GM18519 (cell line): ENCODE measurements at regions not wholly inside any gene's neighbourhood (a gene's known extent, or its start where the extent isn't known, plus 50 kb on each side); places are given as distances from the start of the nearest gene placed in this dataset.
"Not testable (repeated sequence)": the region's sequence is repeated elsewhere in the genome, so short reads cannot be mapped to it uniquely, and the experiment has no call there.

Experiments used
- ATAC-seq: cut with Tn5 transposase; IDR thresholded peaks from one replicate; pipeline ENCODE4 v1.9.1; 2021; ENCODE audit warnings: mild to moderate bottlenecking, moderate library complexity; ENCODE audit not compliant: unreplicated experiment, low FRiP score

DNA sequence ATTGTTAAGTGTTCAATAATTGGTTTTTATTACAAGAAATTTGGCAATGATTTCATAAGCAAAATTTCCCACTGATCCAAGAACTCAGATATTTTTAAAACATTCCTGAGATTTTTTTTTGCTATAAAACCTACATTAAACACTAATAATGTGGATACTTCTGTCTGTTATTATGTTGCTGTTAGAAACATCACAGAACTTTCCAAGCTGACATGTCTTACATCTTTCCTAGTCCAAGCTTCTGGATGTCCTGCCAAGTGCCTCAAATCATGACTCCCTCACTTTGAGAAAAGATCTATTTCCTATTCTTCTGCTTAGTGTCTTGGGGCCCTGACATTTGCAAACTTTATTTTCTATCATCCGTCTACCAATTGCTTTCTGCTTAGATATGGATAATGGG lies 110.8 kb downstream of the RFPL4B start:
- ATAC-seq, result no peak

DNA sequence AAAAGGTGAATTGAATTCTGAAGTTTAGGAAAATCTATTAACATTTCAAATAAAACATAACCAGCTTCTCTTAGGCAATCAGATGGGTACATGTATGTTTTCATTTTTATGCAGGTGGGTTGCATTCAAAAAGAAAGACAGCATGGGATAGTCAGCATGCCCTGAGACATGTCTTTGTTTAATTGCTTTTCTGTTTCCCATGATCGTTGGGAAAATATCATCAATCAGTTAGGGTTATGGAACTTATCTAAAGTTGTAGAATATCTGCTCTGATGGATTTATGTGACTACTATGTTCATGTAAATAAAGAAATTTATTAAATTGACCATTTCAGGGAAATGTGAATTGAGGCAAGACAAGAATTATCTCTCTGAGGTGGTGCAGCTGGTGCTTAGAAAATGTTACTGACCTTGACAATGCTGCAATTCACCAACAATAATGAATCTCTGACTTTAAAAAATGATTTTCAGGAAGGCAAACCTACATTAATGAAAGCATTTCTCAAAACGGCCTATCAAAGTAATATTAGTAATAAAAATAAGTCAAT lies 112.7 kb downstream of the RFPL4B start:
- no peak for ATAC-seq

DNA sequence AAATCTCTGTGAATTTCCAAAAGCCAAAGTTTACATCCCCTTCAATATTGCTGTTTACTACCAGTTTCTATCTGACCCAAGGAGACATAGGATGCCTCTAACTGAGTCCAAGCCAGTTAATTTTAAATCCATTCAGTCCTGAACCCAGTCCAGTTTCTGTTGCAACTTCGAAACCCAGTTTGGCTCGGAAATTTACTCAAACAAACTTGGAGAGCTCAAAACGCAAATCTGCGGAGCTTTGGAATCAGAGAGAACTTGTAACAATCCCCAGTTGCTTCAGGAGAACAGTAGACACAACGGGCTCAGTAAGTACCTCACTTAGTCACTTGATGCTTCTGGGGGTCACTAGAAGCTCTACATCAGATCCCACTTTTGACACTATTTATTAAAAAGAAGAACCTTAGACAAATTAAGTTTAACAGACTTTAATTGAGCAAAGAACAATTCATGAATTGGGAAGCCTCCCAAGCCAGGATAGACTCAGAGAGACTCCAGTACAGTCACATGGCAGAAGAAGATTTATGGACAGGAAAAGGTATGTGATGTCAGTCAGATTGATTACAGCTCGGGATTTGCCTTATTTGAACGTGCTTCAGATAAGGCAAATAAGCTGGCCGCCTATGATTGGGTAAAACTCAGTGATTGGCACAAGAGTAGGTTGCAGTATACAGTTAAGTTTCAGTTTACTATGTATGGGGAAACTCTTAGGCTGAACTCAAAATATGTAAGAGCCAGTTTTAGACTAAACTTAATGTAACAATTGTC lies 118.0 kb downstream of the RFPL4B start:
- no peak for ATAC-seq

DNA sequence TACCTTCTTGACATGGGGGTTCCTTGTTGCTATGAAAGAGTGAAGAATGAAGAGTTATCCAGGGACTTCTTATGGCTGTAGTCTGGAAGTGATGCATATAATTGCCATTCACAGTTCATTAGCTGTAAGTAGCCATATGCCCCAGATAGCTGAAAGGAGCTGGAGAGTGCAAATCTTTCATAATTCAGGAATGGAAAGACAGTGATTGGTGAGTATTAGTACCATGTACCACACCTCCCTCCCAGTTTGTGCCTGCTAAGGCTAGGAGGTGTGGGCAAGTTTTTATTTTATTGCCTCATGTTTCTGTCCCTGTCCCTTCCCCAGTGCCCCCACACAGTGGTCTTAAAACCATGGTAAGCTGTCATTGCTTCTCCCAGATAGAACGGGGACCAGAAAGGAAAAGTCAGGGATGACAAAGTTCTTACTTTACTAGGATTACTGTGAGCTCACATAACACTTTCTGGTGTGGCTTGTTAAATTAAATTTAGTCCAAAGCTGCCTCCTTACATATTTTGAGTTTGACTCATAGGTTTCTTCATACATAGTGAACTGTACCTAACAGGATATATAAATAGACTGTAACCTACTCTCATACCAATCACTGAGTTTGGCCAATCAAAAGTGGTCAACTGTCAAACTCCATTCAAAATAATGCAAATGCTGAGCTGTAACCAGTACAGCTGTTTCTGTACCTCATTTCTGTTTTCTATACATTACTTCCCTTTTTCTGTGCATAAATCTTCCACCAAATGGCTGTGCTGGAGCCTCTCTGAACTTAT lies 119.4 kb downstream of the RFPL4B start:
- peak; percentile 94 for ATAC-seq

DNA sequence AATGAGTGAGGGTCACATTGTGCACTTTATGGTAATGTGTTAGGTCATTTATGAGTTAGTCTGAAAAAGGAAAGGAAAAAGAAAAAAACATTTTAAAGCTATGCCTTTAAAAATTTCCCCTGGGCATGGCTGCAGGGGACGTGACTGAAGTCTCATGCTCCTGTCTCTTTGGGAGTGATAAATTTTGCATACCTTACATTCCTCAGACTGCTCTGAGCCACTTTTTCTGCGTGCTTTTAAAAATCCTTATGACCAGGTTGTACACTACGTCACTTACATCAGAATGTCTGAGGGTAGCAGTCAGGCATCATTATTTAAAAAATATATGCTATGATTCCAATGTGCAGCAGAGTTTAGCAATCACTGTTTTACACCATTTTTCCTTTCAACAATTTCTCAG lies 121.2 kb downstream of the RFPL4B start:
- ATAC-seq, result no peak

DNA sequence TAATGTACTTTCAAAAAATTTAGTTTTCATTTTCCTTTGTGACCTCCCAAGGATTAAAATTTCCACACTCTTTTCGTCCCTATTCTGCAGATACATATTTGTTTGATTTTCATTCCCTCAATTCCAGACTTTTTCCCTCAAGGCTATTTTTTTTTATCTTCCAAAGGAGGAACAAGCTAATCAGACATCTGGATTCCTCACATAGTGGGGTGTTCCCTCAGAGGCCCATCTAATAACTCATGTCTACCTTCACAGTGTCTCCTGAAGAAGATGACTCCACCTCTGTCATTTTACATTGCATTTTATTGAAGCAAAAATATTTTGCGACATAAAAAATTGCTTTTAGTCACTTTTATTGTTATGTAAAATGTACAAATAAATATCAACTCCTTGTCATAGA lies 122.2 kb downstream of the RFPL4B start:
- no peak for ATAC-seq

DNA sequence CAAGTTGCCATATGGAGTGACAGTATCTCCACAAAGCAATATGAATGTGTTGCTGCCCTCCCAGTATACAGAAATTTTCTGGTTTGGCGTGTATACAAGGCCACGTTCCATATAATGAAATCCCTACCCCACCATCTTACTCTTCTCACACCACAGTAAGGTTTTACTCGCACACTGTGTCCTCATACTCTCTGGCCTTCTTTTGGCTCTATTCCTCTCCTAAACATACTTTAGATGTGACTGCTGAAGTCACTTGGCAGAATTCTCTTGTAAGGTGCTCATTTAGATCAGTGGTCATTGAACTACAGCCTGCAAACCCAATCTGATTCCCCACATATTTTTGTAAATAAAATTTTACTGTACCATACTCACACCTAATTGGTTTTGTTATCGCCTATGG lies 123.2 kb downstream of the RFPL4B start:
- no peak for ATAC-seq

DNA sequence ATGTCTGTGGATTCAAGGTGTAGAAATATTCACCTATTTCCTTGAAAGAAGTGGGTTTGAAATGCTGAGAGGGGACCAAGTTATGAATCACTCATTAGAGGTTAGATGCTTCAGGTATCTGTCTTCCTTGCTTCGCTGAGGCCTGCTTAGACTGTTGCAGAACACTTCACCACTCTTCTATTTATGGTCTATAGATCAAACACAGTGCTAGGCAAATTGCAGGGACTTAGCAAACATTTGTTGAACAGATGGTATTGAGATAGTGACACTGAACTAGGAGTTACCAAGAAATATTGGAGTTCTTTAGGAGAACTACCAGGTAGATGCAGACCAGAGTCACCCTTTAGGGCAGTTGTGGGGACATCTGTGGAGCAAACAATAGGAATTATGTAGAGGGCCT lies 123.8 kb downstream of the RFPL4B start:
- ATAC-seq, result no peak

DNA sequence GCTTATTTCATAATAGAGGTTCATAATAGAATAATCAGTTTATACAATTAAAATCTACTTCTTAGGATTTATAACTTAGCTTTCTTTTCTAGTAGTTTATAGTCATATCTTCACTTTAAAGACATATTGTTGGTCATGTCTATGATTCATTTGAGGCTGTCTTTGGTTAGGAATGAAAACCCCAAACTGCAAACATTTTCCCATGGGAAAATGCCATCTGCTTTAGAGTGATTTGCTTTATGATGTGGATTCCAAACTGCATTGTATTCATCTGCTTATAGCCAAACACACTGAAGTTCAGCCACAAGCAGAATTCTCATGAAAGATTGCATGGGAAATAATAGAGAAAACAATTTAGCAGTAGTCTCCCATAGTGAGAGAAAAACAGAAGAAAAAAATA lies 128.0 kb downstream of the RFPL4B start:
- no peak for ATAC-seq

DNA sequence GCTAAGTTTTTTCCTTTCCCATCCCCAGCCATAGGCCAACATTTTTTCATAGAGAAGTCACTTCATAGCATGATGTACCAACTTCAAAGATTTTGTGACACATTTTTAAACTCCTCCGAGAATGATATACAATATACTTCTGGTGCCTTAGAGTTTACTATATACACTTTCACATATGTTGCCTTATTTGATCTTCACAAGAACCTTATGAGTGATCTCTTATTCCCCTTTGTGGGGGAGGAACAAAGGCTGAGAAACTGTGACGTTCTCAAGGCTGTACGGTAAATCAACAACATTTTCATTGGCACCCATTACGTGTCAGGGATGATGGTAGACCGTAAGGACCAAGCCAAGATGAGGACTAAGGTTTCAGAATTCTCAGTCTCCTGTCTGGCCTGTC lies 130.0 kb downstream of the RFPL4B start:
- no peak for ATAC-seq

DNA sequence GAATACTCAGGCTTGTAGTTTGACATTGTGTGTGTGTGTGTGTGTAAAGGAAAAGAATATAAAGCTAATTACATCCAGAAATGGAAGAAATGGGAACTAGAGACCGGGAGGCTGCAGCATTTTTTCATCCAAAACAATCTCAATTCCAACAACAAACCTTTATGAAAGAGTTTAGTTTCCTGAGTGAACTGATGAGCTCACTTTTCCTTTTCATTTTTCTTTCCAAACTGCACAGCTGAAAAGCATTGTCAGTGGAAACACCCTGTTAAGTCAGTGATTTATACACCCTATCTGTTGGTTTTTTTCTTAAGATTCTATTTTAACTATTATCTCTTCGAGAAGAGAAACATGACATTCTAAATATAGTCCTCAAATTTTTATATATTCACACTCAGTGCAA lies 130.9 kb downstream of the RFPL4B start:
- ATAC-seq, result no peak

DNA sequence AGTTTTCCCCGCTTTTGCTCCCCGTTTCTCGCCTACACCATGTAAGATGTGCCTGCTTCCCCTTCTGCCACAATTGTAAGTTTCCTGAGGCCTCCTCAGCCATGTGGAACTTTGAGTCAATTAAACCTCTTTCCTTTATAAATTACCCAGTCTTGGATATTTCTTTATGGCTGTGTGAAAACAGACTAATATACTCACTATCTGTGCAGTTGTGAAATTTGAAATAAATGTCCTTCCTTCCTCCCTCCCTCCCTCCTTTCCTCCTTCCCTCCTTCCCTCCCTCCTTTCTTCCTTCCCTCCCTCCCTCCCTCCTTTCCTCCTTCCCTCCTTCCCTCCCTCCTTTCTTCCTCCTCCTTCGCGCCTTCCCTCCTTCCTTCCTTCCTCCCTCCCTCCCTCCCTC lies 132.8 kb downstream of the RFPL4B start:
- ATAC-seq, result not testable (repeated sequence)

DNA sequence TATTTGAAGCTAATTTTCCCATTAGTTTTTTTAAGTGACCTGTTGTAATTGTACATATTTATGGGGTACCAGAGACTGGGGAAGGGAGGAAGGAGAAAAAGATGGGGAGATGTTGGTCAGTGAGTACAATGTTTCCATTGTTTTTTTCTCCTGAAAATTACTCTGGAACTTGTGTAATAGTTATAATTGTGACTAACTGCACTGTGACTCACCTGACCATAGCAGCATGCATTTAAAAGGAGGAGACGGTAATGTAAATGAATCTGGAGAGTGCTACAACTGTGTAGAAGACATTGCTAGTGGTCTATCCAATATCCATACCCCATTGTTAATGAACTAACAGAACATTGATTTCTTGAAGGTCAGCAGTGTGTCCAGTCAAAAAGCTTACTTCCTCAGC lies 133.4 kb downstream of the RFPL4B start:
- no peak for ATAC-seq

DNA sequence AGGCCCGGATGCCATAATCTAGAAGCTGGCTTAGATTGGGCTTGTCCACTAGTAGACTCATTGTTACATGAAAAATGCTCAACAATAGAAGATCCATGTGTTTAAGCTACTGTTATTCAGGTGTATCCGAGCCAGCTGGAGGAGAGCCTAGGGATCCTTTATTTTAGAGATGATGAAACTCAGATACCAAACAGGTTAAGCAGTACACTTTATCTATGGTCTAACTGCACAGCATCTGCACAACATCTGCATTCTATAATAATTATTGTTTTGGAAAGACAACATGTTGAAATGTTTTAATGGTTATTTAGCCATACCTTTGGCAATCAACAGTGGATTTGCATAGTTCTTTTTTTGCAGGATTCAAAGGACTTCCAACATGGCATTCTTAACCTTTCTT lies 134.1 kb downstream of the RFPL4B start:
- ATAC-seq, result no peak

DNA sequence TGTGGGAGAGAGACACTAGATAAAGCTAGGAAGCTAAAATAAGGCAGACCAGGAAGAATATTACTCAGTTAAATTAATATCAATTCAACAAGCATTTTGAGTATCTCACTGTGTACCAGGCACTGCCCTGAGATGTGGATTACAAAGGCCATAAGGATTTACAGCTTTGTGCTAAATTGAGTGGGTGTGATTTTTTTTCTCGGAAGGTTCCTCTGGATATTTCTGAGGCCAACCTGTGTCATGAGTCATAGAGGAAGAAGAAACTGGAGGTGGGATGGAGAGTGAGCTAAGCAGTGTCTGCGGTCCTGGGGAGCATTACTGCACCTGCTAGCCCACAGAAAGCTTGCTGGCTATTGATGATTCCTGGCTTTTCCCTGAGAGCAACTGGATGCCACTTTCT lies 135.2 kb downstream of the RFPL4B start:
- no peak for ATAC-seq

DNA sequence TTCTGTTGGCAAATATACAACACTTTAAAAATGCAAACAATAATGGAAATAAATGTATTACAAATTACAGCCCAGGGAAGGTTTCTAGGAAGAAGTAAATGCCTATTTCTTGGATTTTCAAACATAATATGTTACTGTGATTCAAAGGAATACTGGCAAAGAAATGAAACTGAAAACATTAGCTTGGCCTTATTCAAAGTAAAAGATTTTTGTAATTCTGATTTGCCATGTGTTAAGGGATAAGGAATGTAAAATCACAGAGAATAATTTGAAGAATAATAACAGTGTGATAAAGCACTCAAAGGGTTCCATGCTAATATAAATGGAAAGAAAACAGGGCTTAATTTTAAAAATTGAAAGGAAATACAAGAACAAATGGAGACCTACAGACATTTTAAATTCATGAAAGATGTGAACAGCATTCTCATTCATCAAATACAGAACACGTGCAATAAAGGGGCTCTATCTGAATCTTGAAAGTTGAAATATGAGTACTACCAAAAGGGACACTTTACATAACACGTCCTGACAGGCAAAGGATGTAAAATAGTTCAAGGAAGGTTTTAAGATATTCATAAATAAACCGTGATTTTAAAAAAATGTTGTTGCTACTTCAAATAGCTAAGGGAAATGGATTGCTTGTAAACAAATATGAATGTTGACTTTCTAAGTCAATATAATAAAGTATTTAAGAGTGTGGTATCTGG lies 138.1 kb downstream of the RFPL4B start:
- no peak for ATAC-seq

DNA sequence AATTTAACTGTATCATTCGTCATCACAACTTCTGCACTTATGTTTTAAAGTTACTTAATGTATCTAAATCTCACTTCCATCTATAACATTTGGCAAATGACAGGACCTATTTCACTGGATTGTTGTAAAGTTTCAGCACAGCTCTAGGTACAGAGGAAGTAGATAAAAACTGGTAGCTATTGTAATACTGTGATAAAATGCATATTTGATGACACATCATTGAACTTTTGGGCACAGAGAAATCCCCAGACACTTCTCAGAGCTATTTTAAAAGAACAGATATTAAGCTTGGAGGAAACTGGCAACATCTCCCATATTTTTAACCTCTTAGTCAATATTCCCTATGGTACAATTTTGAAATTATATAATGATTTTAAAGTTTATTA lies 138.7 kb downstream of the RFPL4B start:
- ATAC-seq, result no peak

DNA sequence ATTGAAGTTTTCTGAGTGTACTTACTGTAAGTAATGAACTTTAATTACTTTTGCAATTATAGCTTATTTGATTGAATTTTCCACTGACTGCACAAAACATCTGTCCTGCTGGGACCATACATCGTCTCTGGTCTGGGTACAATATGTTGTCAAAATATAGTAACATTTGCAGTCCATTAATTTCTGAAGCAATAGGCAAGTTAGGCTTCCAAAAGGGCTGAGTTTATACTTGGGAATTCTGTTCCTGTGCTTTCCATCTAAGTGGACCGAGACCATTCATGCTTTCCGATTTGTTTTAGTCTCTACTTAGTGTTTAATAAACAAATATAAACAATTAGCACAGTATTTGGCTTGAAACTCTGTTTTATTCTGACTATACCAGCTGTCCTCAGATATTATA lies 139.3 kb downstream of the RFPL4B start:
- no peak for ATAC-seq

DNA sequence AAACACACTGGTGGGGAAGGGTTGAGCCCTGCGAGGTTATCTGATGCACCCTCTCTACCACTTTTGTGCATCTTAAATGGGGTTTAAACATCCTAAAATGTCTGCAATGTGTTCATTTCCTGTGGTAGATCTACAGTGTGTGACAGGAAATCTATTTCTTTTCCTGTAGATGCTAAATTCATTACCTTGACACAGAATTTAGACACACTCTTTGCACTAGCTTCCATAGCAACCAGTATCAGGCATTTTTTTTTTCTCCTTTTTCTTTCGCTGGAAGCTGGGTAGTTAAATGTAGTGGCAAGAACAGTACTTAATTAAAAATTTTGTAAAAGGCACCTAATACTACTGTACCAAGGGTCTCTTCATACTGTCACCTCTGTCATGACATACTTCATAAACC lies 141.1 kb downstream of the RFPL4B start:
- no peak for ATAC-seq

DNA sequence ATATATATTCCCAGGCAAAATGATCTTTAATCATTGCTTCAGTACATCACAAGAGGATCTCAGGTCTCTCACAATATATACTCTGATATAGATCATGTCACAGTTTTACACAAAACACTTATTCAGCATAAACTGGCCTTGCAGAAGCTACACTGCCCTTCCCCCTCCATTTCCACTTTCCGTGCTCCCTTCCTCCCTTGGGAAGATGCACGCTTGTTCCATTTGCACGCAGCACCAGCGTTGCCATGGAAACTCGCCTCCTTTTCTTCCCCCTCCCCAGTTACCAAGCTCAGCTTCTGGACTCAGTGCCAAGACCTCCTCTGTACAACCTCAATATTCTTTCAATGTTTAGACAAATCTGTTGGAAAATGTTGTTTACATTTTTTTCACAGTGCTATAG lies 154.6 kb downstream of the RFPL4B start:
- no peak for ATAC-seq

DNA sequence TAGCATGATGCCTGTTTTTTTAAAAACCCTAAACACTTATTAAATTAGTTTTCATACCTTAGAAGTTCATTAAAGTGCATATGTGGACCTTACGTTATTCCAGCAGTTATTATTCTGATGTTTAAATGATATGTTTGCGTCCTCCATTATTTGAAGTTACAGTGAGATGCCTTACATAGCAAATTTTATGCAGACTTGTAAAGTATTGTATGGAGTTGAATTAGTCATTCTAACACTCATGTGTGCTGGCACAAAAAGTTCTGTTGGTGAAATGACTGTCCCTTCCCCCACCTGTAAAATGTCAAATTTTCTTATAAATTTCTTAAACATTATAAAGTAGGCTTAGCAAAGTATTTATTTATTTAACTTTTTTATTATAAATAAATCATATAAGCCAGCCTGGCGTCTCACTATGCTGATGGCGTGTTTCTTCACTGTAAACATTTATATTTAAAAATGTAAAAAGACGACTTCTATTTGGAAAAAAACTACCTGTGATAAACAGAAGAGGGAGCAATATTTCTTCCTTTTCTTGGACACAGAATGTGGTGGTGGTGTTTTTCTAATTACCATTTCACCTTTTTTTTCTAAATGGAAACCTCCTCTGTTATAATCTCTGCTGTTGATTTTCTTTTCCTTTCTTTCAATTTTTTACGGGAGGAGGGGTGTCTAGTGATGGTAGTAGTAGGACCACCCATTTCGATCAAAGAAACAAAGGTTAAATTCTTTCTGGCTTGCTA lies 155.4 kb downstream of the RFPL4B start:
- ATAC-seq, result no peak
